AG09319 (cell line): ENCODE measurements at regions not wholly inside any gene's neighbourhood (a gene's known extent, or its start where the extent isn't known, plus 50 kb on each side); places are given as distances from the start of the nearest gene placed in this dataset.

ENCODE experiments used
- DNase-seq: peaks from one replicate; pipeline ENCODE4 v3.0.0-alpha.2; 2010; ENCODE audit warnings: low read depth; ENCODE audit errors: extremely low read depth
- TF ChIP-seq, protein P1 (sequence below): IDR thresholded peaks from 2 replicates; pipeline ENCODE4 v1.5.1; 2011; ENCODE audit warnings: low read depth, mild to moderate bottlenecking, inconsistent platforms, low read length, moderate library complexity

DNA sequence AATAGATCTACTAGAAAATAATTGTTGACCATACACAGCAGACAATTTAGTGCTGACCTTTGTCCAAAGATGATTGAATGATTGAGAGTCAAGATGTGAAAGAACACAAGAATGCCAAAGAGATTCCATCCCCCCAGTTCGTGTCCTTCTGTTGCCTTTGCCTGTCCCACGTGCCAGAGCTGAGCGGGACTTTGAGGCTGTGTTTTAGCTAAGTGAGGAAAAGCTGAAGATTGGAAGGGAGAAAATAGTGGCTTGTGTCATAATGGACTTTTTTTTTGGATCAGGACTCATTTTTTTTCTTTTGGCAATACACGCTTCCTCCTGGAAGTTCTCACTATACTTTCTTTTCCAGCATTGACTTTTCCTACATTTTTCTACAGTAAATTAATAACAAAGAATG lies 206.6 kb upstream of the MDFIC2 start:
- DNase-seq, result no peak
- TF ChIP-seq, protein P1, sequence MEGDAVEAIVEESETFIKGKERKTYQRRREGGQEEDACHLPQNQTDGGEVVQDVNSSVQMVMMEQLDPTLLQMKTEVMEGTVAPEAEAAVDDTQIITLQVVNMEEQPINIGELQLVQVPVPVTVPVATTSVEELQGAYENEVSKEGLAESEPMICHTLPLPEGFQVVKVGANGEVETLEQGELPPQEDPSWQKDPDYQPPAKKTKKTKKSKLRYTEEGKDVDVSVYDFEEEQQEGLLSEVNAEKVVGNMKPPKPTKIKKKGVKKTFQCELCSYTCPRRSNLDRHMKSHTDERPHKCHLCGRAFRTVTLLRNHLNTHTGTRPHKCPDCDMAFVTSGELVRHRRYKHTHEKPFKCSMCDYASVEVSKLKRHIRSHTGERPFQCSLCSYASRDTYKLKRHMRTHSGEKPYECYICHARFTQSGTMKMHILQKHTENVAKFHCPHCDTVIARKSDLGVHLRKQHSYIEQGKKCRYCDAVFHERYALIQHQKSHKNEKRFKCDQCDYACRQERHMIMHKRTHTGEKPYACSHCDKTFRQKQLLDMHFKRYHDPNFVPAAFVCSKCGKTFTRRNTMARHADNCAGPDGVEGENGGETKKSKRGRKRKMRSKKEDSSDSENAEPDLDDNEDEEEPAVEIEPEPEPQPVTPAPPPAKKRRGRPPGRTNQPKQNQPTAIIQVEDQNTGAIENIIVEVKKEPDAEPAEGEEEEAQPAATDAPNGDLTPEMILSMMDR, result no peak

DNA sequence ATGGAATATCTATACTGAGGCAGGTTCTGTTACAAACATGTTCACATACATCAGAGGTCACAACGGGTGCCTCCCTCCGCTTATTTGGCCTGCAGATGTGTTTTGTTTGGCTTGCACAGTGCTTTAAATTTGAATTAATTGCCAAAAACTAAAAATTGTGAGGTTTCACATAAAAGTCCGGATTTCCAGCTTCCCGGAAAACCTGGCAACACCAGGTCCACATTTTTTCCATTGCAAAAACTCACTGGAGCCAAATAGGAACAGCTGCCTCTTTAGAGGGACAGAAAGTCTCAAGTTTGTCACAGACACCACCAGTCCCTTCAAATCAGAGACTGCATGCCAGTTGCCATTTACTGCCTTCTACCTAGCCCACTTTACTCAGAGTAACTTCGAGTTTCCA lies 205.9 kb upstream of the MDFIC2 start:
- TF ChIP-seq, protein P1, result no peak
- no peak for DNase-seq

DNA sequence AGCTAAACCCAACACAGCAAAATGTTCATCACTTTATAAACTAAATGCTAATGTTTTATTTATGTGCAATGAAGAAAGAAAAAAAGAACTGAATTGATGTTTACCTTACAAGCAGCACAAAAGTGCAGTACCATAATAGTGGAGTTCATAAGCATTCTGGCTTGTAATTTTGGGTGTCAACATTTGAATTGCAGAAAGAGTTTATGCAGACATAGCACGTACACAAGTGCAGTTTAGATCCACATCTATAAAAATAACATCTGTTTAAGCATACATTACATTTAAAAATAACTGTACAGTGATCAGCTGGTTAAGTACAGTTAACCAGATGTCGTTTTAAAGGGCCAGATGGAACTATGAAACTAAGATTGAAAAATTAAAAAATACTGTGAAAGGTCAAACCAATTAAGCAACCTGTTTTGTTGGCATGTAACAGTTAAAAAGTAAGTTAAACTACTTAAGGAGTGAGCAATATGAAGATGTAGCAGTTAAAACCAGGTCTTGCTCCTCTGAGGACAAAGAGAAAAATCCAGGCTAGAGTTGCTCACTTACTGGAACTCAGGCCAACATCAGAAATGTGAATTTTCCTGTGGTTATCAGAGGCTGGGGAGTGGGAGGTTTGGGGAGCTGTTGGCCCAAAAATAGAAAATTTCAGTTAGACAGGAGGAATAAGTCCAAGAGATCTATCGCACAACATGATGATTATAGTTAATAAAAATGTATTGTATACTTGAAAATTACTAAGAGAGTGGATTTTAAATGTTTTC lies 204.9 kb upstream of the MDFIC2 start:
- TF ChIP-seq, protein P1, result no peak
- no peak for DNase-seq

DNA sequence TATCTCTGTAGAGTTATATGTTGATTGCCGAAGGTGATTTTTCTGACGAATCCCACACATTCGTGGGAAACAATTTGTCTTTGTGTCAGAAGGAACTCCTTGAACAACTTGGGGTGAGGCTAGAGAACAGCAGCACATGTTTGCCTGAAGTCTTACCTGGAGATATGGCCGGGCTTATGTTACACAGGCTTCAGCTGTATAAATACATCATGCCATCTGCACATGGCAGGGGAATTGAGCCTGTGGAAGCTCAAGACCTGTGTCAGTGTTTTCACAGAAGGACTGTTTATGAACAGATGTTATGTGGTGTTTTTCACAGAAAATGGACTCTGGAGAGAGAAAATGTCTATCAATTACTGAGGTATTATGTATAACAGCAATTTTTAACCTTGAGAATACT lies 203.6 kb upstream of the MDFIC2 start:
- TF ChIP-seq, protein P1, result no peak
- no peak for DNase-seq

DNA sequence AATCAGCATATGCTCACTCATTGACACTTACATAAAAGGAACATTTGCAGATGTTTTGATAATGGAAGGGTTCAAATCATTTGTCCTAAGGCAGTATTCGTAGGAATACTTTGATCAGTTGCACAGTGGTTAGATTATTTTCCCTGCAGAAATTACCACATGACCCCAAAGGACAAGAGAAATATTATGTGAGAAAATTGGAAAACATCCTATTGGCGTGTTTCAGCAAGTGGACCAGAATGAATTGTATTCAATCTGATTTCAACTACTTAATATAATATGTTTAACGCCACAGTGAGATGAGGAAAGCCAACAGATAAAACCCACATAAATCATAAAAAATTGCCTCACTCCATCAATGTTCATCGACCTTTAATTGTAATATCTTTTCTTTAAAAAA lies 195.0 kb upstream of the MDFIC2 start:
- no peak for DNase-seq
- TF ChIP-seq, protein P1, result no peak

DNA sequence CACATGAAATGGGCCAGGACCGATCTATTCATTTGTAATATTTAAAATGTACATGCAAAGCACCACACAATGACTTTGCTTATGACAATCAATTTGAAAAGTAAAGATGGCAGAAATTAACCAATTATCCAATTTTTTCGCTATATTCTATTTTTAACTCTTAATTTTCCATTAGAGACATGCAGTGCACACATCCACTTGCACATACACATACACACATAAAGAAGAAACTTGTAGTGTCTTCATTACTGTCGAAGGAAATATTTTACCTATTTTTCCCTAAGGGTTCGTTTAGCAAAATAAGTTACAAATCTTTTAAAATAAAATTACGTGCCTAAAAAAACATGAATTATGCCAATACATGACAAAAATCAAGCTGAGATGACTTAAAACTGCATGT lies 194.3 kb upstream of the MDFIC2 start:
- TF ChIP-seq, protein P1, result no peak

DNA sequence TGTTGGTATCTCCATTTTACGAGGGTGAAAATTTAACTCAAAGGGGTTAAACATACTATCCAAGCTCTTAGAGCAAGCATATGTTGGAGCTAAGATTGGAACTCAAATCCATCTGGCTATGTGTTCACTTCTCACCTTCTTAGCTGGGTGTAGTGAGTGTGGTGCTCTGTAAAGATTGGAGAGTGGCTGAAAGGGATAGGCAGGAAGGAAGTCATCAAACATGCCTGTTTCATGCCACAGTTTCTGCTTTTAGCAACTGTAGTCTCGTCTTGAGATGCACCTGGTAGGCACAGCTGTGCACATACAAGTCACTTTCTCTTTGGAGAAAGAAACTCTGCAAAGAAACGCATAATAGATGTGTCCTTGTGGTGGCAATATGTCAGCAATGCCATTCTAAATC lies 189.1 kb upstream of the MDFIC2 start:
- TF ChIP-seq, protein P1, result no peak
- no peak for DNase-seq

More for the DNA sequence above, 194.3 kb upstream of the MDFIC2 start:
- no peak for DNase-seq
